Activated CD4-positive, alpha-beta T cell treated with anti-CD3 and anti-CD28 coated beads, Interleukin-2, amount 50 U/mL, for 4 hours (primary cell): ENCODE measurements at regions not wholly inside any gene's neighbourhood (a gene's known extent, or its start where the extent isn't known, plus 50 kb on each side); places are given as distances from the start of the nearest gene placed in this dataset.

Experiments
- DNase-seq, 2 experiments: peaks; one replicate each; pipeline ENCODE4 v3.0.0-alpha.2; 2020

DNA sequence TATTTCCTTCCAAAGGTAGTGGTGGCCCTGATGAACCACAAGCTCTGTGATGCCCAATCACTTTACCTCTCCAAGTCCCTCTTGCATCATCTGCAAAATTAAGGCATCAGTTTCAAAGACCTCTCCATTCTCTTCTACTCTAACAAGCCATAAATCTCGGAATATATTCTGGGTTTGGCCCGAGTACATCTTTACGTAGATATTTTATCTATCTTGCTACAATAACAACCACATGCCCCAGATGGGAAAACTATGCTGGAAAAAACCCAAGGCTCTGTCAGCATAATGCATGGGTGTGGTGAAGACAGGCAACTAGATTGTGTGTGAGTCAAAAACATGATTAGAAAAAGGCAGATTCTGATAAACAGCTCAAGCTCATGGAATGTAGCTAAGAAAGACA, 228.2 kb upstream of the BLID start:
- DNase-seq = no peak

DNA sequence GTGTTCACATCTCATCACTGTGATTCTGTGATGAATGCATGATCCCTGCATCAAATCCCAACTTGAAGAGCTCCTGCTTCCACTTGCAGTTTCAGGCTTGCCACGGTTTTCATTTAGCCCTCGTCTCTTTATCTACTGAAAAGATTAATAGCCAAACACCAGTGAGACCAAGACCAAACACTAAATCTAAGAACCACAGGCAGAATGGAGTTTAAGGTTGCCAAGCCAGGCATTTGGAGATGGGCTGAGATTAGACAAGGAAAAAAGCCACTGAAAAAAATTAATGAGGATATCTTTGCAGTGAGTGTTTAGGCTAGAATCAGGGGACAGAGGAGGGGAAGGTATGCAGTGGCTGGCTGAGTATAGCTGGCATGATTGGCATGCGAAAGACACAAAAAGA, 227.2 kb upstream of the BLID start:
- DNase-seq = no peak

DNA sequence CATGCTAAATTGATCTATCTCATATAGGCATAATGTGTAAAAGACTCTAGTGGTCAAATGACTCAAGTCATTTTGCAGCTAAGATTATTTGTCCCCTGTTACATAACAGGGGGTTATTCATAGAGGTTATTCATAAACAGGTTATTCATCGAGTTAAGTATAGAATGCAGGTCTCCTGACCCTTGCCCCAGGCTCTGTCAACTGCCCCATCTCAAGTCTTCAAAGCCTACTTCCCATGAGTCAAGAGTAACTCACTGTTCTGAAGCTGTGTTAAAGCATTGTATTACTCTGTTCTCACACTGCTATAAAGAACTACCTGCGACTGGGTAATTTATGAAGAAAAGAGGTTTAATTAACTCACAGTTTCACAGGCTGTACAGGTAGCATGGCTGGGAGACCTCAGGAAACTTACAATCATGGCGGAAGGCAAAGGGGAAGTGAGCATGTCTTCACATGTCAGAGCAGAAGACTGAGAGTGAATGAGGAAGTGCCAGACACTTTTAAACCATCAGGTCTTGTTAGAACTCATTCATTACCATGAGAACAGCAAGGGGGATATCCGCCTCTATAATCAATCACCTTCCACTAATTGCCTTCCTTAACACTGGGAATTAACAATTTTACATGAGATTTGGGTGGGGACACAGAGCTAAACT, 226.2 kb upstream of the BLID start:
- DNase-seq = no peak

DNA sequence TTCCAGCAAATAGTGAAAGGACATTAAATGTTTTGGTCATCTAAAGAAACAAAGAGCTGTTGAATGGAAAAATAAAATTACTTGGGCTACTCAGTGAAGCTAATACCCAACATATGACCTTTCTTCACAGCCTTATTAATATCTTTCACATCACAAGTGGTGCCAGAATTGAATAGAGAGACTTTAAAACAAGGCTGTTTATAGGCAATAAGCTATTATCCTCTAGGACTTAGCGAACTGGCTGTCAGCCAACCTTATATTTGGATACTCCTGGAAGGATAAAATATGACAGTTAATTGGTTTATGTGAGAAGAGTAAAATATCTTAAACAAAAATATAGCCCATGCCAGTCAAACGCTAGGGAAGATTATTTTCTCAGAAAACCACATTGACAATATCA, 225.5 kb upstream of the BLID start:
- DNase-seq = no peak

DNA sequence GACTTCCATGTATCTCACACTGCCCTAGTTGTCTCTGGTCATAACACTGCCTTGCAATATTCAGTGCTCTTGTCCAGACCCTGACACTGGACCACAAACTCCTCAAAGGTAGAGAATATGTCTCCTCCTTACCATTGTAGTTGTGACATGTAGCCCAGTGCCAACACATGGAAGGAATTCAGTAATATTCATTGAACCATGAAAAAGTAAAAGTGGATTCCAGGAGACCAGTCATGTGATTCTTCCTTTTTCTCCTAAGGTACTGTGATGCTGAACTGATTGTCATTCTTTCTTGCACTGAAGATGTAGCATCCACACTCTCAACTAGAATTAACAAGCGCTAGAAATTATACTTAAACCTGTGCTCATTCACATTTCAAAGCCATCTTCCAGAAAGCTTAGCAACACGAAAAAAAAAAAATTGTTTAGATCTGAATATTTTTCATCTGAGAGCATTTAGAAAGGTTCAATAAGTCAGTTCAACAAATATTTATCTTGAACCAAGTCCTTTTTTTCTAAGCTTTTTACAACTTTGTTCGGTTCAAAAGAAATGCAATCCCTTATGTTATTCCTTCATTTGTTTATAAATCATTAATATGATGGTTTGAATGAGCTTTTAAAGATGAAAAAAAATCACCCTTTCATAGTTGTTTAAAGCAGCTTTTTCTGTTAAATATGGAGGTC, 224.7 kb upstream of the BLID start:
- no peak for DNase-seq

DNA sequence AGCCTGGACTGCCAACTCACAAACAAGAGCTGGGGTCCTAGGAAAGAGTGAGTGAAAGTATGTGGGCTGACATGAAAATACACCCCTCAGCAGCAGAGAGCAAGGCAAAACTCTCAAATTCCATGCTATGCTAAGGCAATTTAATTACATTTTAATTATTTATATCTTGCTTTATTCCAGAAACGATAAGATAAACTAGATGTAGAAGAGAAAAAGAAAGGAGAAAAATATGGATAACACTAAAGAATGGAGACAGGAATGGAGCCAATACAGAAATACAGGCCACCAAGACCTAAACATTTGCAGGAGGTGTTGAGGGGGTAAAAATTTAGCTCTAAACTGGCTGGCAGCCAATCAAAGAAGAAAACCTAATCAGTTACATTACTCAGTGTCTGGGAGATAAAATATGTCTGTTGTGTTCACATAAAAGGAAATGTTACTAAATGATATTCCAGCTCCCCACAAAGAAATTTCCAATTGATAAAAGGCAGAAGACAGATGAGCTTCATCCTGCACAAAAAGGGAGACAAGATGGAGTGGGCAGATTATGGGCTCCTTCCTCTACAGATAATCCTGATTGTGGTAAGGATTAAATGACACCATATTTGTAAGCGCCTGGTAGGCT, 223.5 kb upstream of the BLID start:
- DNase-seq = no peak

DNA sequence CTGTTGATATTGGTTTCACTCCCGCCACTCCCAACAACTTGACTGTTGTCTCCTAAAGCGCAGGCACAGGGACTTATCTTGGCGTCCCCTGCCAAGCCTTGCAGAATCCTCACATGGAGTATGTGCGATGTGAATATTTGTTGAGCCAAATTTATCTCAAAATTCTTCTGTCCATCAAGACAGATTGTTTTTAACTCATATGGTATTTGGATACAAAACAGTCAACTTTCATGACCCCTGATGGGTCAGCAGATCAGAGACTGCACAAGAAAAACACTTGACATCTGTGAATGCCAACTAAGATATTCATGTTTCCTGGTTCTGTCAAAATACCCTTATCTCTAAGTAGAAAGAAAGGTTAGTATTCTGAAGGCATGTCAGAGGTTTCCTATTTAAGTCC, 221.7 kb upstream of the BLID start:
- DNase-seq = no peak

DNA sequence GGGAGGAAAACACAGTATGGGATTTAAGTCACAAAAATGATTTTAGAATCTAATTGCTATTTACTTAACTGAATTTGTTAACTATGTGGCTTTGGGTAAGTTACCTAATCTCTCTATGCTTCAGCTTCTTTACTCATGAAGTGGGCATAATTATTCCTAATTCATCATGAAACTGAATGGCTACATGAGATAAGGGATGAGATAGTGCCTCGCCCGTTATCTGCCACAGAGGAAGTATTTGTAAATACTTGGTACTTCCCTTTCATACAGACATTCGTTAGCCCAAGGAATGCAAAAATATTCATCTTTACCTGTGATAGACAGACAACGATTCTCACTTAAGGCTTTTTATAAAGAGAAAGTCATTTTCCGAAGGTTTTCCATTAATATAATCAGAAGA, 221.2 kb upstream of the BLID start:
- DNase-seq = no peak

DNA sequence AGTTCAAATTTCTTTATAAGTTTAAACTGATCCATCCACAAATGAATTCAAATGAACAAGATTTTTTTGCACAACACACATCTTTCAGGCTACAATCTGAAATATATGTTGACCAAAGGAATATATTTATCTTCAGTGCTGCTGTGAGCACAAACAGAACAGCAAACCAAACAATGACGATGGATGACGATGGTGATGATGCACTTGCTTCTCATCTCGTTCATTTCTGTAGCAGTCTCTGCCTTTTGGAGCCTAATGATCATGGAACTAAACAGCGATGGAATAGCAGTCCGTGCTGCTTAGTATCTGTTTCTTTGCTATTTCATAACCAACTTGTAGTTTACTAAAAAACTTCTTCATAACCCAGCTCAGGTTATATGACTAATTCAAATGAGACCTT, 220.7 kb upstream of the BLID start:
- DNase-seq = no peak

DNA sequence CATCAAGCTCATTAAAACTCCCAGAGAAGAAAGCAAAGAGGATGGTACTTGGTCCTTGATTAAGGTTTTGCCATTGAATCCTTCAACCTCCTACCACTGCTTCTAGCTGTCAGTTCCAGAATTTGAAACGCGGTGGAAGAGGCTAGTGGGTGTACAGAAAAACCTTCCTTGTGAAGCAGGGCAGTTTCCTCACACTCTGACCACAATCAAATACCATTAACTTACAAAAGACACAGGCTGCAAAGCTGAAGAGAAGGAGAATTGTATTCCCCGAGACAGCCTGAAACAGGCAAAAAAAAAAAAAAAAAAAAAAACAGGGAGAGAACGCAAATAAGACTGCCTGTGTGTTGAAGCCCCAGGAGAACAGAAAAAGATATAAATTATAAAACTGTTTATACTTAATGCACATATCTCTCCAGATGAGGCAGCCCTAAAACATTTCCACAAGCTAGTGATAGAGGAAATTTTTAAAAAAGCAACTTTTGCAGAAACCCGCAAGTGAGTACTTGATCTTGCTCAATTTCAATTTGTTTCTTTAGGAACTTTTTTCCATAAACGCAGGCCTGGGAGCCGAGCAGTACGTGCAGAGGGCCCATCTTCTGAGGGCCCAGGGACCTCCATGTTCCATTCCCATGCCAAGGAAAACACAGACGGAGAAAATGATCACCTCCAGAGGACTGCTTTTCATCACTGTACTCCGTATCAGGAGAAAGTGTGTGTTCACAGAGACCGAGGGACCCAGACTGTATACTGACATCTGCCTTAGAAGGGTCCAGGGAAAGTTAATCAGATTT, 218.7 kb upstream of the BLID start:
- DNase-seq = no peak

DNA sequence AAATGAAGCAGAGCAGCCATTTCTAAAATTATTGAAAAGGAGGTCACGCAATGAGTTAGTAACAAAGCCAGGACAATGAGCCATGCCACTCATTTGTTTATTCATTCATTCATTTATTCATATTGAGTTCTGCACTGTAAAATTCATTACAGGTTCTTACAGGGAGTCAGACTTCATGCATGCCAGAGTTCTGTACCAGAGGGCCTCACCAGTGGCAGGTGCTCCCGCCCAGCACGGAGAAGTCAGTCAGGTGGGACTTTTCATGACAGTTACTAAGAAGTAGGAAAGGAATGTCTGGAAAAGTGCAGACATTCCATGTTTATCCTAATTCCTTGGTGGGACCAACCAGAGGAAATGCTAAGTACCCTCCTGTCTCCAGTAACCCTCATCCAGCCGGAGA, 217.5 kb upstream of the BLID start:
- DNase-seq = no peak

DNA sequence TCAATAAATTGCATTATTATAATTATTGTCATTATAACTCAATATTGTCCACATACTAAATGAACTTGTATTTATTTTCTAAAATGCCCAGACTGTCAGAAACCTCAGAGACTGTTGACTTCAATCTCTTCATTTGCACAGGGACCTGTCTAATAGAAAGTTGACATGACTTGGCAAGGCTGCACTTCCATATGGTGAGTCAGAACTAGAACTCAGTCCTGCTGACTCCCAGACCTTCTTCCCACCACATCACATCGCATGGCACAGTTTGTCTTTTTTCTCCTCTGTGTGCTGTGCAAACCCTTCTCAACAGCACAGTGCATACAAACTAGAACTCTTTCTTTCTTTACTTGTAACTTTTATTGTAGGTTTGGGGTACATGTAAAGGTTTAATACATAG, 215.1 kb upstream of the BLID start:
- no peak for DNase-seq

DNA sequence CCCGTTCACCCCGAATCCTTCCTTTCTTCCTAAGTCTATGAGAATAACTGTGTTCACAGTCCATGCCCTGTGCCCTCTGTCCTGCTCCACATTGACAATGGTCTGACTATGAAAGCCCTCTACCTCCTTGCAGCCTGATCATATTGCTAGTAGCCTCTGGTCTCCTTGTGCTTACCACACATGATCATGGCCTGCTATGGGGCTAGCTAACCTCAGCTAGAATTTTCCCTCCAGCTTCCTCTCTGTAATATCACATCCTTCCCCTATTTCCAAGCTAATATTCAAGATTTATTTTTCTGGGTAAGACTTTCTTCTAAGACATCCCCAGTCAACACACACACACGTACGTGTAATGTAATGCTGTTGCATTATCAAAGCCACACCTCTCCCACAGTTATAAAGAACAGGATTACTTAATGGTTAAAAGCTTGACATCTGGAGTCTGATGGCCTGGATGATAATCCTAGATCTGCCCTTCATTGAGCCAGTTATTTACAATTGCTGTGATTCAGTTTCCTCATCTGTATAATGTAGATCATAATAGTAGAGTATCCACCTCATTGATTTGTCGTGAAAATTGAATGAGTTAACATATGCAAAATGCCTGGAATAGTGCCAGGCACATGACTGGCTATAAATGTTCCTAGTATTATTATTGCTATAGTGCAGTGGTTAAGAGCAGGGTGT, 214.4 kb upstream of the BLID start:
- no peak for DNase-seq

DNA sequence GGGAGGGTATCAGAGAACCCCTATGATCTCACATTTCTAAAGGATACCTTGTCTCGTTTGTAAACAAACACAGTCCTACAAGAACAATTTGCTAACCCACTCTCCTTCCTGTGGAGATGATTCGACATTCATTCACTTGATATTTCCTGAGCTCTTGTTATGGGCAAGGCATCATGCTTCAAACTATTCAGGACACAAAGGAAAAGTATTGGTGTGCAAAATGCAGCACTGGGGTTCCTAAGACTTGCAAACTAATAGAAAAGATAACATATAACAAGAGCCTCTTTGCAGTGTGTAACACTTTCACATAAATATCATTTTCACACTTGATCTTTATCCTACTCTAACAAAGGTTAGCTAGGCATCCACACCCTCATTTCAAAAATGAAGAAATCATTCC, 211.5 kb upstream of the BLID start:
- no peak for DNase-seq

DNA sequence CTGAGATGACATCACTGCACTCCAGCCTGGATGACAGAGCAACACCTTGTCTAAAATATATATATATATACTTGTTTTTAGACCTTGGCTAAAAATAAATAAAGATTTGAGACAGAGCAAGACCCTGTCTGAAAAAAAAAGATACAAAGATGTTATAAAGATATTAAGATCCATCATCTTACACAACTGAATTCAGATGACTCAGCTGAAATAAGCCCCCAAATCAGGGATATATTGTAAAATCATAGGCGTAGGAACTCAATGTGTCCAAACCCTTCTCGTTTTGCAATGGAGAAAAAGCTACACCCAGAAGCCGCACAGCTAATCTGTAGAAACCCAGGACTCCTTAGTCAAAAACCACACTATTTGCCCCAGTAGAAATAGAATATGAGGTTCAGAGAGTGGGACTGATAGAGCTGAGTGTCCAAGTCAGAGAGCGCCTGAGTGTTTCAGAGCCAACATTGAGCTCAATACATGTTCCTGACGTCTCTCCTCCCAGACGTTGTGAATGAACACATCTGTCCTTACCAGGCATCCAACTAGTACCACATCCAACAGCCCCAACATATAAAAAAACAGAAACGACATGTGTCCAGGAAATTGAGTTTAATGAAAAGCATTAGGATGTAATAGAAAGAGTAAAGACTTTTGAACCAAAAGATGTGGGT, 207.9 kb upstream of the BLID start:
- DNase-seq = no peak

DNA sequence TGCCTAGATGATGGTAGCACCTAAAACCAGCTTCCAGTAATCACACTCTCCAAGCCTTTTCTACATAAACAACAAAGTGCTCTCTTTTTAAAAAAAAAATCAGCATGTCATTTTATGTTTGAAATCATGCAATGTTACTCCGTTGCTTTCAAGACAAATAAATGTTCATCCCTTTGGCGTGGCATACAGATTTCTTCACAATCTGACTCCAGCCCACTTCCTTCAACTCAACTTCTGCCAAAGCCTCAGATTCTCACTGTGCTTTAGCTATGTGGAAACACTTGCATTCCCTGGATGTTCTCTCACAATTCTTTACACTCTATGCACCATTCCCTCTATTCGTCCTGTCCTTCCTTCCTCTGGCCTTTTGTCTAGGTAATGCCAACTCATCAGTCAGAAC, 206.3 kb upstream of the BLID start:
- no peak for DNase-seq

DNA sequence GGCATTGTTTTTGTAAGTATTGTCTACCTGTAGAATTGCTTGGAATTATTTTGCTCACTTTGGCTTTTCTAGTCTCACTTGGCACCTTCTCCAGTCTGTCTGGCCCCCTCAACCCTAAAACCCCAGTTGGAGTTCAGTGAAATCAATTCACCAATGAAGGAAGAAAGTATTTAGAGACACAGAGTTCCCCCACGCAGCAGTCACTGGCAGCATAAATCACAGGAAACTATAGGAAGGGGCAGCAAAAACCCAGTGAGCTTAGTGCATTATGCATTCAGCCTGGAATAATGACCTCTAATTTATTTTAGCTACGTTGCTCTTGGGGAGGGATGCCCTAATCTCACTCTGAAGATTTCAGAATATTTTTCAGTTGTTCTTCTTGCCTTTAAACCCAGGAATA, 204.7 kb upstream of the BLID start:
- DNase-seq = no peak

DNA sequence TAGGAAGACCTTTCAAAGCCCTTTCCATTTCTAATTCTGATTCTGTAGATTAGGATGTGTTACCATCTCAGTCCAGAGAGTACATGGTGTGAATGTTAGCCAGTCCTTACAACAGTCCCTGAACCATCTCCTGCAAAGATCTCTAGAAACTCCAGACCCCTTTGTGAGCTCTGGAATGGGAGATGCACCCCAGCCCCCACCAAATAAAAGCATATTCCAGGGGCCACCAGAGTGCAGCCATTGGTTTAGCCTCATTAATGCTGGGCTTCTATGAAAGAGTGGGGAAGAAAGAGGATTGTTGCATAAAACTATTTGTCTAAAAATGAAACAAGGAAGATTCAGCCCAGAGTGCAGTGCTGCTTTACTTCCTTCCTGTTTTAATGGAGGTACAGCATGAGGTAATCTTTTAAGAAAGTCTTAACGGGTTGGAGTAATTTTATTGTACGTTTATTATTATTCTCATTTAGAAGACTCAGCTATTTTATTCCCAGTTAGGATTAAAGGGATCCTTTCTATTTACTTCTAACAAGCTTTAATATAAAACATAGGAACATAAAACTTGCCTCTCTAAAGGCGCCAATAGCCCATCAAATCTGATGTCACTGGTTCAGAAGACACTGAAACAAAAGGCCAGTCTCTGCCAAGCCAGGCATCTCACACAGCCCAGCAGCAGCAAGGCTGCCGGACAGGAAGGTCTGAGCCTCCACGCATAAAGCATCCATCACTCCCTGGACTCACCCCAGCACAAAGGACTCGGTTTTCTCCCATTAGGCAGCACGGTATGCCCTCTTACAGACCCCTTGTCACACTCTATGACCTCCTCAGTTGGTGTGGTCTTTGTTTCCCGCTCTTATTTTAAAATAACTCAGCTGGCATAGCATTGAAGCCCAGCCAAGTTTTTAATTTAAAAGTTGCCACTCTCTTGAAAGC, 203.9 kb upstream of the BLID start:
- no peak for DNase-seq

DNA sequence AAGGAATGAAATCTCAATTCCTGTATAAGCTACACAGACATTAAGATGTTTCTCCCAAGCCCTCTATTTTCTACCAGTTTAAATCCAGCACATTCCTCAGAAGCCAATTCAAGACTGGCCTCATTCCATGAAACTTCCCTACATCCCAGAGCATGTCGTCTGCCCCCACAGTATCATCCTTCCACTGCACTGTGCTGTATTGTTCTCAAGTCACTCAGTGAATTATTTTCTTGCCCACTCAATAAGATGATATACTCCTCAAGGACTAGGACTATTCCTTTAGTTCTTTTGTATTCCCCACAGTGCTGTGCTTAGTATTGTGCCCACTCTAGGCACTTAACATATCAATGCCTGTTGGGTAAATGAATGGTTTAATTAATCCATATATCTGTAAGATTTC, 203.1 kb upstream of the BLID start:
- no peak for DNase-seq

DNA sequence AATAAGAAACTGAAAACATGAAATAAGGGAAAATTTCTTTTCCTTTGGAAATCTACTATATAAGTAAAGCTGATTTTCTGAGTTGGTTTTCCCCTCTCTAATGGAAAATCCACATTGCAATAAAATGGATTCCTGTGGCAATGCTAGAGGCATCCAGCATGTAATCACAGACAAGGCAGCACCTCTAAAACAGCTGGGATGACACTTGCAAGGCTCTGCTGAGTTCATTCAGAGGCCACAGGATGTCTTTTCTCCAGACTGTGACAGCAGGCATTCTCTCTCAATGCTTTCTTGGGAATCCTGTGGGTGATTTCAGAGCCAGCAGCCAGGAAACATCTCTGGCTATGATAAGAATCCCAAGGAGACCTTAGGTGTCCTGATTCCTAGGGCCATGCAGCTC, 201.3 kb upstream of the BLID start:
- DNase-seq = no peak

DNA sequence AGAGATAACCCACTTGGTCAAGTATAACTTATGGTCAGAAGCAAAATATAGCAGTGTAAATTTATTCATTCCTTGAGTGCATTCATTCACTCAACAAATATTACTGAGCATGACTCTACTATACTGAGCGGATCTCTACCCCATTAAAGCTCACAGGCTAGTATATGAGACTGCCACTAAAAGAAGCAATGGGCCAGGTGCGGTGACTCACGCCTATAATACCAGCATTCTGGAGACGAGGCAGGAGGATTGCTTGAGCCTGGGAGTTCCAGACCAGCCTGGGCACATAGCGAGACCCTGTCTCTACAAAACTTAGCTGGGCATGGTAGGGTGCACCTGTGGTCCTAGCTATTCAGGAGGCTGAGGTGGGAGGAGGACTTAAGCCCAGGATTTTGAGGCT, 197.6 kb upstream of the BLID start:
- DNase-seq = no peak
